Occipital lobe (tissue), 1 donor: ENCODE measurements at regions not wholly inside any gene's neighbourhood (a gene's known extent, or its start where the extent isn't known, plus 50 kb on each side); places are given as distances from the start of the nearest gene placed in this dataset.

Experiments
- DNase-seq: peaks from one replicate; lab custom pipeline; 2025; lab: John Stamatoyannopoulos, UW

GRCh38 chr5:110109667-110110066 lies 419.9 kb downstream of the MAN2A1 start:
- DNase-seq, result no peak

- no peak for DNase-seq
Measured at GRCh38 chr5:110112348-110112747, 422.6 kb downstream of the MAN2A1 start.

GRCh38 chr5:110115503-110115902 lies 425.8 kb downstream of the MAN2A1 start:
- DNase-seq, result no peak

GRCh38 chr5:110116539-110116938 lies 426.8 kb downstream of the MAN2A1 start:
- DNase-seq, result no peak

- no peak for DNase-seq
Measured at GRCh38 chr5:110134963-110135935, 445.5 kb downstream of the MAN2A1 start.

- no peak for DNase-seq
Measured at GRCh38 chr5:110150199-110150598, 460.5 kb downstream of the MAN2A1 start.

- no peak for DNase-seq
Measured at GRCh38 chr5:110159202-110159601, 469.5 kb downstream of the MAN2A1 start.

GRCh38 chr5:110161162-110161561 lies 471.4 kb downstream of the MAN2A1 start:
- DNase-seq, result no peak

GRCh38 chr5:110165366-110165765 lies 475.6 kb downstream of the MAN2A1 start:
- no peak for DNase-seq

- no peak for DNase-seq
Measured at GRCh38 chr5:110167384-110167783, 477.7 kb downstream of the MAN2A1 start.

- no peak for DNase-seq
Measured at GRCh38 chr5:110169461-110169860, 479.7 kb downstream of the MAN2A1 start.

- DNase-seq, result no peak
Measured at GRCh38 chr5:110177729-110178128, 488.0 kb downstream of the MAN2A1 start.

GRCh38 chr5:110179321-110179720 lies 489.6 kb downstream of the MAN2A1 start:
- no peak for DNase-seq

- DNase-seq, result no peak
Measured at GRCh38 chr5:110194191-110194590, 504.5 kb downstream of the MAN2A1 start.

GRCh38 chr5:110195288-110195687 lies 505.6 kb downstream of the MAN2A1 start:
- no peak for DNase-seq

- no peak for DNase-seq
Measured at GRCh38 chr5:110201791-110202190, 512.1 kb downstream of the MAN2A1 start.

- DNase-seq, result no peak
Measured at GRCh38 chr5:110203661-110204060, 513.9 kb downstream of the MAN2A1 start.

GRCh38 chr5:110209401-110209800 lies 517.1 kb downstream of the TMEM232 start:
- no peak for DNase-seq

- no peak for DNase-seq
Measured at GRCh38 chr5:110218981-110219380, 507.5 kb downstream of the TMEM232 start.

GRCh38 chr5:110219769-110220168 lies 506.7 kb downstream of the TMEM232 start:
- DNase-seq, result no peak

- DNase-seq, result no peak
Measured at GRCh38 chr5:110221036-110221435, 505.4 kb downstream of the TMEM232 start.

- no peak for DNase-seq
Measured at GRCh38 chr5:110224050-110224449, 502.4 kb downstream of the TMEM232 start.

GRCh38 chr5:110225949-110226348 lies 500.5 kb downstream of the TMEM232 start:
- no peak for DNase-seq
